ENCODE measurements at regions not wholly inside any gene's neighbourhood (a gene's known extent, or its start where the extent isn't known, plus 50 kb on each side); places are given as distances from the start of the nearest gene placed in this dataset.

DNA sequence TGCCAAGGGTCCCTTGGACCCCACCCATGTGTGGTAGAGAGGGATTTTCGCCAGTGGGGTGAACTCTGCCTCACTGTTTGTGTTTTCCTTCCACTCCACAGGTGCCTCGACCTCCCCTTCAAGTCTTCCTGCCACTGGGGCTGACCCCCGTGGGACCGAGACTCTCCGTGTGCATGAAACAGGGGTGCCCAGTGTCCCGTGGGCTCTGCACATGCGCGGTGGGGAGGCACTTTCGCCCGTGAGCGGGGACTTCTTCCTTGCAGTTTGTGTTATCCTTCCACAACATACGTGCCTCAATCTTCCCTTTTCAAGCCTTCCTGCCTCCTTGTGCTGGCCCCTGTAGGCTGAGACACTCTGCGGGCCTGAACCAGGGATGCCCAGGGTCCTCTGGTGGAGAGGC, 362.4 kb downstream of the ALG10 start:
- Mint-ChIP-seq H3K27ac (no peak overlapping the region), H3K36me3 (ENCODE audit: insufficient read depth in 2 of 2) (peaks cover 6 to 24% of the 10 kb centered on the region in 2 donors), H3K4me1 (ENCODE audit: low read depth) (no peaks in the 10 kb centered on the region), H3K27me3 (ENCODE audit: low read depth) (no peaks in the 10 kb centered on the region), H3K9me3 (peaks cover 8% of the 10 kb centered on the region in 2 donors), H3K4me3 (no peak overlapping the region)
- ATAC-seq (replicated peaks in 1 of 2), result no peak
- no peak for DNase-seq

DNA sequence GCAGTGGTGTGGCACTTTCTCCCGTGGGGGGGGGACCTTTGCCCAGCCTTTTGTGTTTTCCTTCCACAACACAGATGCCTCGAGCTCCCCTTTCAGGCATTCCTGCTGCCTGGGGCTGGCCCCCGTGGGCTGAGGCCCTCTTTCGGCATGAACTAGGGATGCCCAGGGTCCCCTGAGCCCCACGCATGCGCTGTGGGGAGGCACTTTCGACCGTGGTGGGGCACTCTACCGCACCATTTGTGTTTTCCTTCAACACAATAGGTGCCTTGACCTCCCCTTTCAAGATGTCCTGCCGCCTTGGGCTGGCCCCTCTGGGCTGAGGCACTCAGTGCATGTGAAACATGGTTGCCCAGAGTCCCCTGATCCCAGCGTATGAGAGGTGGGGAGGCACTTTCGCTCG, 363.7 kb downstream of the ALG10 start:
- no peak overlapping the region for H3K4me3 Mint-ChIP-seq
- DNase-seq, result no peak
- peaks cover 10% of the 10 kb centered on the region in 2 donors for H3K9me3 Mint-ChIP-seq
- H3K27ac Mint-ChIP-seq, result no peak overlapping the region
- peaks cover 11 to 28% of the 10 kb centered on the region in 2 donors for H3K36me3 Mint-ChIP-seq (ENCODE audit: insufficient read depth in 2 of 2)
- ATAC-seq (replicated peaks in 1 of 2), result no peak
- H3K4me1 Mint-ChIP-seq (ENCODE audit: low read depth), result no peaks in the 10 kb centered on the region
- no peaks in the 10 kb centered on the region for H3K27me3 Mint-ChIP-seq (ENCODE audit: low read depth)

DNA sequence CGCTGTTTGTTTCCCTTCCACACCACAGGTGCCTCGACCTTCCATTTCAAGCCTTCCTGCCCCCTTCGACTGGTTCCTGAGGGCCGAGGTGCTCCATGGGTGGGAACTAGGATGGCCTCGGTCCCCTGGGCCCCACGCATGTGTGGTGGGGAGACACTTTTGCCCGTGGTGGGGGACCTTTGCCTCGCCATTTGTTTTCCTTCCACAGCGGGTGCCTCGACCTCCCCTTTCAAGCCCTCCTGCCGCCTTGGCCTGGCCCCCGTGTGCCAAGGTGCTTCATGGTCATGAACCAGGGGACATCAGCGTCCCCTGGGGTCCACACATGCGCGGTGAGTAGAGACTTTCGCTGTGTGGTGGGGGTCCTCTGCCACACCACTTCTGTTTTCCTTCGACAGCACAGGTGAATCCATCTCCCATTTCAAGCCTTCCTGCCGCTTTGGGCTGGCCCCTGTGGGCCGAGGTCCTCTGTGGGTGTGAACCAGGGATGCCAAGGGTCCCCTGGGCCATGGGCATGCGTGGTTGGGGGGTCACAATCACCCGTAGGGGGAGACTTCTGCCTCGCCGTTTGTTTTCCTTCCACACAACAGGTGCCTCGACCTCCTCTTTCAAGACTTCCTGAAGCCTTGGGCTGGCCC, 364.4 kb downstream of the ALG10 start:
- no peak for ATAC-seq (replicated peaks in 1 of 2)
- Mint-ChIP-seq H3K27ac (no peak overlapping the region), H3K4me3 (no peak overlapping the region)

DNA sequence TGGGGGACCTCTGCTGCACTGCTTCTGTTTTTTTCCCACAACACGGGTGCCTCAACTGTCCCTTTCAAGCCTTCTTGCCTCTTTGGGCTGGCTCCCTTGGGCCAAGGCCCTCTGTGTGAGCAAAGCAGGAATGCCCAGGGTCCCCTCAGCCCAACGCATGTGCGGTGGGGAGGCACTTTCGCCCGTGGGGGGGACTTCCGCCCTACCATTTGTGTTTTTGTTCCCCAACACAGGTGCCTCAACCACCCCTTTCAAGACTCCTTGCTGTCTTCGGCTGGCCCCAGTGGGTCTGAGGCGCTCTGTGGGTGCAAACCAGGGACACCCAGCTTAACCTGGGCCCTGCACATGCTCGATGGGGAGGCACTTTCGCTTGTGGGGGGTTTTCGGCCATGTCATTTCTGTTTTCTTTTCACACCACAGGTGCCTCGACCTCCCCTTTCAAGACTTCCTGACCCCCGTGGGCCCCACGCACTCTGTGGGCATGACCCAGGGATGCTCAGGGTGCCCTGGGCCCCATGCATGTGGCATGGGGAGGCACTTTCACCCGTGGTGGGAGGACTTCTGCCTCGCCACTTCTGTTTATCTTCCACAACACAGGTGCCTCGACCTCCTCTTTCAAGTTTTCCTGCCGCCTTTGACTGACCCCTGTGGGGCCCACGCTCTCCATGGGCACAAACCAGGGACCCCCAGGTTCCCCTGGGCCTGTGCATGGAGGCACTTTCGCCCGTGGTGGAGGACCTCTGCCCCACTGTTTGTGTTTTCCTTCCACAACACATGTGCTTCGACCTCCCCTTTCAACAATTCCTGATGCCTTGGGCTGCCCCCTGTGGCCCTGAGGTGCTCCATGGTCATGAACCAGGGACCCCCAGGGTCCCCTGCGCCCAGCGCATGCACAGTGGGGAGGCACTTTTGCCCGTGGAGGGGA, 365.7 kb downstream of the ALG10 start:
- Mint-ChIP-seq H3K27me3 (ENCODE audit: low read depth) (no peaks in the 10 kb centered on the region), H3K36me3 (ENCODE audit: insufficient read depth in 2 of 2) (peaks cover 7 to 24% of the 10 kb centered on the region in 2 donors), H3K27ac (no peak overlapping the region), H3K9me3 (peaks cover 10 to 12% of the 10 kb centered on the region in 2 donors), H3K4me3 (no peak overlapping the region), H3K4me1 (ENCODE audit: low read depth) (no peaks in the 10 kb centered on the region)
- ATAC-seq (replicated peaks in 1 of 2) (no peak), DNase-seq (no peak)

More for the DNA sequence above, 364.4 kb downstream of the ALG10 start:
- Mint-ChIP-seq H3K36me3 (ENCODE audit: insufficient read depth in 2 of 2) (peaks cover 11 to 24% of the 10 kb centered on the region in 2 donors), H3K27me3 (ENCODE audit: low read depth) (no peaks in the 10 kb centered on the region), H3K4me1 (ENCODE audit: low read depth) (no peaks in the 10 kb centered on the region), H3K9me3 (peaks cover 10% of the 10 kb centered on the region in 2 donors)
- no peak for DNase-seq

DNA sequence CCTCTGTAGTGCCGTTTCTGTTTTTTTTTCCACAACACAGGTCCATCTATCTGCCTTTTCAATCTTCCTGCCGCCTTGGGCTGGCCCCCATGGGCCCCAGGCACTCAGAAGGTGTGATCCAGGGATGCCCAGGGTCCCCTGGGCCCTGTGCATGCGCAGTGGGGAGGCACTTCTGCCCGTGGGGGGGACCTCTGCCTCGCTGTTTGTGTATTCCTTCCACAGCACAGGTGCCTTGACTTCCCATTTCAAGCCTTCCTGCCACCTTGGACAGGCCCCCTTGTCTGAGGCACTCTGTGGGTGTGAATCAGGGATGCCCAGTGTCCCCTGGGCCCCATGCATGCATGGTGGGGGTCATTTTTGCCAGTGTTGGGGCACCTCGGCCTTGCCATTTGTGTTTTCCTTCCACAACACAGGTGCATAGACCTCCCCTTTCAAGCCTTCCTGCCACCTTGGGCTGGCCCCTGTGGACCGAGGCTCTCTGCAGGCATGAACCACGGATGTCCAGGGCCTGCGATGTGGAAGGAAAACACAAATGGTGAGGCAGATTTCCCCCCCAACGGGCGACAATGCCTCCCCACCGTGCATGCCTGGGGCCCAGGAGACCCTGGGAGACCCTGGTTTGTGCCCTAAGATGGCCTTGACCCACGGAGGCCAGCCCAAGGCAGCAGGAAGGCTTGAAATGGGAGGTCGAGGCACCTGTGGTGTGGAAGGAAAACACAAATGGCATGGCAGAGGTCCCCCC, 366.5 kb downstream of the ALG10 start:
- Mint-ChIP-seq H3K27me3 (ENCODE audit: low read depth) (no peaks in the 10 kb centered on the region), H3K9me3 (peaks cover 10 to 12% of the 10 kb centered on the region in 2 donors), H3K27ac (no peak overlapping the region), H3K36me3 (ENCODE audit: insufficient read depth in 2 of 2) (peaks cover 7 to 26% of the 10 kb centered on the region in 2 donors), H3K4me3 (no peak overlapping the region), H3K4me1 (ENCODE audit: low read depth) (no peaks in the 10 kb centered on the region)
- DNase-seq (no peak), ATAC-seq (replicated peaks in 1 of 2) (no peak)

DNA sequence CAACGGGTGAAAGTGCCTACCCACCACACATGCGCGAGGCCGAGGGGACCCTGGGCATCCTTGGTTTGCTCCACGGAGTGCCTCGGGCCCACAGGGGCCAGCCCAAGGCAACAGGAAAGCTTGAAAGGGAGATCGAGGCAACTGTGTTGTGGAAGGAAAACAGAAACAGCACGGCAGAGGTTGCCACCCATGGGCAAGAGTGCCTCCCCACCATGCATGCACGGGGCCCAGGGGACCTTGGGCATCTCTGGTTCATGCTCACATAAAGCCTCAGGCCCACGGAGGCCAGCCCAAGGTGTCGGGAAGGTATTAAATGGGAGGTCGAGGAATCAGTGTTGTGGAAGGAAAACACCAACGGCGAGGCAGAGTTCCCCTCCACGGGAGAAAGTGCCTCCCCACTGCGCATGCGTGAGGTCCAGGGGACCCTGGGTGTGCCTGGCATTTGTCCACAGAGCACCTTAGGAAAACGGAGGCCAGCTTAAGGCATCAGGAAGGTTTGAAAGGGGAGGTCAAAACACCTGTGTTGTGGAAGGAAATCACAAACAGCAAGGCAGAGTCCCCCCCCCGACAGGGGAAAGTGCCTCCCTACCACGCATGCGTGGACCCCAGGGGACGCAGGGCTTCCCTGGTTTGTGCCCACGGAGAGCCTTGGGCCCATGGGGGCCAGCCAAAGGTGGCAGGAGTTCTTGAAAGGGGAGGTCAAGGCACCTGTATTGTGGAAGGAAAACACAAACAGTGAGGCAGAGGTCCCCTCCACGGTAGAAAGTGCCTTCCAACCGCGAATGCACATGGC, 367.3 kb downstream of the ALG10 start:
- ATAC-seq (replicated peaks in 1 of 2) (no peak), DNase-seq (no peak)
- Mint-ChIP-seq H3K36me3 (ENCODE audit: insufficient read depth in 2 of 2) (peaks cover 7 to 30% of the 10 kb centered on the region in 2 donors), H3K4me3 (no peak overlapping the region), H3K9me3 (peaks cover 12 to 14% of the 10 kb centered on the region in 2 donors), H3K27ac (no peak overlapping the region), H3K4me1 (ENCODE audit: low read depth) (no peaks in the 10 kb centered on the region), H3K27me3 (ENCODE audit: low read depth) (no peaks in the 10 kb centered on the region)

DNA sequence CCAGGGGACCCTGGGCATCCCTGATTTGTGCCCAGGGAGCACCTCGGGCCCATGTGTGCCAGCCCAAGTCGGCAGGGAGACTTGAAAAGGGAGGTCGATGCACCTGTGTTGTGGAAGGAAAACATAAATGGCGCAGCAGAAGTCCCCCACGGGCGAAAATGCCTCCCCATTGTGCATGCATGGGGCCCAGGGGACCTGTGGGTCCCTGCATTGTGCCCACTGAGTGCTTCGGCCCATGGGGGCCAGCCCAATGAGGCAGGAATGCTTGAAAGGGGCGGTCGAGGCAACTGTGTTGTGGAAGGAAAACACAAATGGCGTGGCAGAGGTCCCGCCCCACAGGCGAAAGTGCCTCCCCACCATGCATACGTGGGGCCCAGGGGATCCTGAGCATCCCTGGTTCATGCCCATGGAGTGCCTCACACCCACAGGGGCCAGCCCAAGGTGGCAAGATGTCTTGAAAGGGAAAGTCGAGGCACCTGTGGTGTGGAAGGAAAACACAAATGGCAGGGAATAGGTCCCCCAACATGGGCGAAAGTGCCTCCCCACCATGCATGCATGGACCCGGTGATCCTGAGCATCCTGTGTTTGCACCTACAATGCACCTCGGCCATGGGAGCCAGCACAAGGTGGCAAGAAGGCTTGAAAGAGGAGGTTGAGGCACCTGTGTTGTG, 368.0 kb downstream of the ALG10 start:
- no peak overlapping the region for H3K4me3 Mint-ChIP-seq
- peaks cover 4 to 26% of the 10 kb centered on the region in 2 donors for H3K36me3 Mint-ChIP-seq (ENCODE audit: insufficient read depth in 2 of 2)
- DNase-seq, result no peak
- H3K27me3 Mint-ChIP-seq (ENCODE audit: low read depth), result no peaks in the 10 kb centered on the region
- no peak overlapping the region for H3K27ac Mint-ChIP-seq
- H3K4me1 Mint-ChIP-seq (ENCODE audit: low read depth), result no peaks in the 10 kb centered on the region
- peaks cover 9 to 10% of the 10 kb centered on the region in 2 donors for H3K9me3 Mint-ChIP-seq
- ATAC-seq (replicated peaks in 1 of 2), result no peak

DNA sequence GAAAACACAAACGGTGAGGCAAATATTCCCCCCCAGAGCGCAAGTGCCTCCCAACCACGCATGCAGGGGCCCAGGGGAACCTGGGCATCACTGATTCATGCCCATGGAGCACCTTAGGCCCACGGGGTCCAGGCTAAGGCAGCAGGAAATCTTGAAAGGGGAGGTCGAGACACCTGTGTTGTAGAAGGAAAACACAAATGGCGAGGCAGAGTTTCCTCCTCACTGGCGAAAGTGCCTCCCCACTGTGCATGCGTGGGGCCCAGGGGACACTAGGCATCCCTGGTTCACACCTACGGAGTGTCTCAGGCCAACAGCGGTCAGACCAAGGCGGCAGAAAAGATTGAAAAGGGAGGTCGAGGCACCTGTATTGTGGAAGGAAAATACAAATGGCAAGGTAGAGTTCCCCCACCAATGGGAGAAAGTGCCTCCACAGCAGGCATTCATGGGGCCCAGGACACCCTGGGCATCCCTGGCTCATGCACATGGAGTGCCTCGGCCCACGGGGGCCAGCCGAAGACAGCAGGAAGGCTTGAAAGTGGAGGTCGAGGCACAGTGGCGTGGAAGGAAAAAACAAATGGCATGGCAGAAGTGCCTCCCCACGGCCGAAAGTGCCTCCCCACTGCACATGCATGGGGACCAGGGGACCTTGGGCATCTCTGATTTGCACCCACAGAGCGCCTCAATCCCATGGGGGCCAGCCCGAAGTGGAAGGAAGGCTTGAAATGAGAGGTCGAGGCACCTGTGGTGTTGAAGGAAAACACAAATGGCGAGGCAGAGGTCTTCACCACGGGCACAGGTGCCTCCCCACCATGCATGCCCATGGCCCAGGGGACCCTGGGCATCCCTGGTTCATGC, 368.8 kb downstream of the ALG10 start:
- Mint-ChIP-seq H3K4me3 (no peak overlapping the region), H3K36me3 (ENCODE audit: insufficient read depth in 2 of 2) (peaks cover 4 to 24% of the 10 kb centered on the region in 2 donors), H3K9me3 (peaks cover 8 to 9% of the 10 kb centered on the region in 2 donors), H3K4me1 (ENCODE audit: low read depth) (no peaks in the 10 kb centered on the region), H3K27me3 (ENCODE audit: low read depth) (no peaks in the 10 kb centered on the region), H3K27ac (no peak overlapping the region)
- ATAC-seq (replicated peaks in 1 of 2), result no peak
- no peak for DNase-seq

DNA sequence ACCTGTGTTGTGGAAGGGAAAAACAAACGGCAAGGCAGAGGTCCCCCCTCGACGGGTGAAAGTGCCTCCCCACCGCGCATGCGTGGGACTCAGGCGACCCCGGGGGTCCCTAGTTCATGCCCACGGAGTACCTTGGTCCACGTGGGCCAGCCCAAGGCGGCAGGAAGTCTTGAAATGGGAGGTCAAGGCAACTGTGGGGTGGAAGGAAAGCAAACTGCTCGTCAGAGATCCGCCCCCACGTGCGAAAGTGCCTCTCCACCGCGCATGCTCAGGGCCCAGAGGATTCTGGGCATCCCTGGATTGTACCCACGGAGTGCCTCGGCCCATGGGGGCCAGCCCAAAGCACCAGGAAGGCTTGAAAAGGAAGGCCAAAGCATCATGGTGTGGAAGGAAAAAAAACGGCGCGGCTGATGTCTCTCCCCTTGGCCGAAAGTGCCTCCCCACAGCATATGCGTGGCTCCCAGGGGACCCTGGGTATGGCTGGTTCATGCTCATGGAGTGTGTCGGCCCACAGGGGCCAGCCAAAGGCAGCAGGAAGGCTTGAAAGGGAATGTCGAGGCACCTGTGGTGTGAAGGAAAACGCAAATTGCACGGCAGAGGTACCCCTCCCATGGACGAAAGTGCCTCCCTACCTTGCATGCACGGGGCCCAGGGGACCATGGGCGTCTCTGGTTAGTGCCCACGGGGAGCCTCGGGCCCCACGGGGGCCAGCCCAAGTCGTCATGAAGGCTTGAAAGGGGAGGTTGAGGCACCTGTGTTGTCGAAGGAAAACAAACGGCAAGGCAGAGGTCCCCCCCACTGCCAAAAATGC, 369.7 kb downstream of the ALG10 start:
- H3K36me3 Mint-ChIP-seq (ENCODE audit: insufficient read depth in 2 of 2), result peaks cover 4 to 24% of the 10 kb centered on the region in 2 donors
- no peak for DNase-seq
- no peaks in the 10 kb centered on the region for H3K4me1 Mint-ChIP-seq (ENCODE audit: low read depth)
- H3K4me3 Mint-ChIP-seq, result no peak overlapping the region
- H3K27me3 Mint-ChIP-seq (ENCODE audit: low read depth), result no peaks in the 10 kb centered on the region
- peaks cover 8 to 9% of the 10 kb centered on the region in 2 donors for H3K9me3 Mint-ChIP-seq
- ATAC-seq (replicated peaks in 1 of 2), result no peak
- H3K27ac Mint-ChIP-seq, result no peak overlapping the region

DNA sequence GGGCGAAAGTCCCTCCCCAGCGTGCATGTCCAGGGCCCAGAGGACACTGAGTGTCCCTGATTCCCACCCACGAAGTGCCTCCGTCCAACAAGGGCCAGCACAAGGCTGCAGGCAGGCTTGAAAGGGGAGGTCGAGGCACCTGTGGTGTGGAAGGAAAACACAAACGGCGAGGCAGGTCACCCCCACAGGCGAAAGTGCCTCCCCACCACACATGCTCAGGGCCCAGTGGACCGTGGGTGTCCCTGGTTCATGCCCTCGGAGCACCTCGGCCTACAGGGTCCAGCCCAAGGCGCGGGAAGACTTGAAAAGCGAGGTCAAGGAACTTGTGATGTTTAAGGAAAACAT, 370.4 kb downstream of the ALG10 start:
- DNase-seq (no peak), ATAC-seq (replicated peaks in 1 of 2) (no peak)
- H3K36me3 Mint-ChIP-seq (ENCODE audit: insufficient read depth in 2 of 2), result peaks cover 4 to 24% of the 10 kb centered on the region in 2 donors
- no peaks in the 10 kb centered on the region for H3K27me3 Mint-ChIP-seq (ENCODE audit: low read depth)
- H3K9me3 Mint-ChIP-seq, result peaks cover 8 to 9% of the 10 kb centered on the region in 2 donors
- no peak overlapping the region for H3K27ac Mint-ChIP-seq
- H3K4me3 Mint-ChIP-seq, result no peak overlapping the region
- no peaks in the 10 kb centered on the region for H3K4me1 Mint-ChIP-seq (ENCODE audit: low read depth)

Measured in activated T-cell treated with anti-CD3 and anti-CD28 coated beads, Interleukin-2, amount 50 U/mL, for 72 hours (primary cell).